GM12864 (cell line): ENCODE measurements at regions not wholly inside any gene's neighbourhood (a gene's known extent, or its start where the extent isn't known, plus 50 kb on each side); places are given as distances from the start of the nearest gene placed in this dataset.

Experiments used
- DNase-seq: peaks from one replicate; pipeline ENCODE4 v3.0.0-alpha.2; 2011; ENCODE audit warnings: low read depth
- H3K4me3 ChIP-seq: 2 replicates; pipeline ENCODE4 v1.5.1; 2011; ENCODE audit warnings: mild to moderate bottlenecking, low read depth, low read length, control low read depth
- CTCF ChIP-seq: IDR thresholded peaks from 2 replicates; pipeline ENCODE4 v1.5.1; 2011; ENCODE audit warnings: low read depth, mild to moderate bottlenecking, moderate library complexity, low read length, control low read depth, inconsistent platforms; ENCODE audit errors: missing control alignments

- H3K4me3 ChIP-seq: no peak overlapping the region
- no peak for DNase-seq
- no peak for TF ChIP-seq CTCF
Observed at GRCh38 chr21:41052820-41053555, 115.0 kb upstream of the BACE2 start.

GRCh38 chr21:41054018-41054578 lies 113.9 kb upstream of the BACE2 start:
- DNase-seq: no peak
- no peak overlapping the region for H3K4me3 ChIP-seq
- no peak for TF ChIP-seq CTCF

GRCh38 chr21:41055266-41055665 lies 112.7 kb upstream of the BACE2 start:
- no peak for TF ChIP-seq CTCF
- no peak overlapping the region for H3K4me3 ChIP-seq
- DNase-seq: no peak

- TF ChIP-seq CTCF: no peak
- DNase-seq: no peak
- no peak overlapping the region for H3K4me3 ChIP-seq
Observed at GRCh38 chr21:41059871-41060270, 108.1 kb upstream of the BACE2 start.

GRCh38 chr21:41061701-41062100 lies 106.3 kb upstream of the BACE2 start:
- TF ChIP-seq CTCF: no peak

GRCh38 chr21:41064334-41064791 lies 103.6 kb upstream of the BACE2 start:
- no peak for DNase-seq
- H3K4me3 ChIP-seq: no peak overlapping the region
- no peak for TF ChIP-seq CTCF

More at GRCh38 chr21:41061701-41062100, 106.3 kb upstream of the BACE2 start:
- DNase-seq: no peak
- no peak overlapping the region for H3K4me3 ChIP-seq

- TF ChIP-seq CTCF: no peak
- no peak for DNase-seq
- H3K4me3 ChIP-seq: no peak overlapping the region
Observed at GRCh38 chr21:41064951-41065350, 103.0 kb upstream of the BACE2 start.
